ENCODE measurements at regions not wholly inside any gene's neighbourhood (a gene's known extent, or its start where the extent isn't known, plus 50 kb on each side); places are given as distances from the start of the nearest gene placed in this dataset.

- DNase-seq (ENCODE audit: low read depth): no peak
- H3K4me3 ChIP-seq (ENCODE audit: low read length): no peak overlapping the region
- no peak for TF ChIP-seq CTCF (IDR thresholded peaks at IDR 0.05; ENCODE audit: insufficient read depth, low read depth, low read length, missing control alignments)
These were observed 62.8 kb upstream of the PRKCQ start for GRCh38 chr10:6642876-6643275.

GRCh38 chr10:6640433-6641040 lies 60.5 kb upstream of the PRKCQ start:
- no peak for DNase-seq (ENCODE audit: low read depth)
- TF ChIP-seq CTCF (IDR thresholded peaks at IDR 0.05; ENCODE audit: insufficient read depth, low read depth, low read length, missing control alignments): no peak
- H3K4me3 ChIP-seq (ENCODE audit: low read length): no peak overlapping the region

GRCh38 chr10:6637053-6637452 lies 57.0 kb upstream of the PRKCQ start:
- no peak for TF ChIP-seq CTCF (IDR thresholded peaks at IDR 0.05; ENCODE audit: insufficient read depth, low read depth, low read length, missing control alignments)
- H3K4me3 ChIP-seq (ENCODE audit: low read length): no peak overlapping the region
- DNase-seq (ENCODE audit: low read depth): no peak

GRCh38 chr10:6635784-6636183 lies 55.7 kb upstream of the PRKCQ start:
- no peak overlapping the region for H3K4me3 ChIP-seq (ENCODE audit: low read length)
- no peak for DNase-seq (ENCODE audit: low read depth)
- no peak for TF ChIP-seq CTCF (IDR thresholded peaks at IDR 0.05; ENCODE audit: insufficient read depth, low read depth, low read length, missing control alignments)

Data from epithelial cell of esophagus (primary cell).